CD14-positive monocyte (primary cell): ENCODE measurements at regions not wholly inside any gene's neighbourhood (a gene's known extent, or its start where the extent isn't known, plus 50 kb on each side); places are given as distances from the start of the nearest gene placed in this dataset.

Experiments
- DNase-seq, 3 donors: peaks; one replicate each; pipeline ENCODE4 v3.0.0-alpha.2; 2011 to 2022
- H2AFZ ChIP-seq: 2 replicates; pipeline ENCODE4 v1.6.0; 2012; ENCODE audit warnings: mild to moderate bottlenecking, low read depth, low read length, inconsistent platforms; ENCODE audit not compliant: insufficient read depth, poor library complexity, severe bottlenecking
- H3K27ac ChIP-seq, 2 donors: 1 replicate in 1 of 2; 2 replicates in 1 of 2; pipeline ENCODE4 v1.5.1; 2012 to 2013; ENCODE audit warnings: low read length in 2 of 2, control low read depth in 1 of 2, inconsistent platforms in 1 of 2, low read depth in 1 of 2, mild to moderate bottlenecking in 1 of 2
- H3K27me3 ChIP-seq, 2 donors: one replicate each; pipeline versions ENCODE4 v1.6.0 to v1.6.1; 2011 to 2013; ENCODE audit warnings: low read length in 2 of 2; ENCODE audit not compliant: control insufficient read depth in 2 of 2, insufficient read depth in 2 of 2
- H3K36me3 ChIP-seq, 2 donors: replicated peaks in 1 of 2; 1 replicate in 1 of 2; 2 replicates in 1 of 2; pipeline versions ENCODE4 v1.5.1 to v1.6.1; 2012 to 2013; ENCODE audit warnings: low read length in 2 of 2, control low read depth in 1 of 2, inconsistent platforms in 1 of 2, mild to moderate bottlenecking in 1 of 2; ENCODE audit not compliant: insufficient read depth in 2 of 2, control insufficient read depth in 1 of 2
- H3K4me1 ChIP-seq, 2 donors: 1 replicate in 1 of 2; 2 replicates in 1 of 2; pipeline versions ENCODE4 v1.5.1 to v1.6.1; 2012 to 2013; ENCODE audit warnings: low read length in 2 of 2, control low read depth in 1 of 2, inconsistent platforms in 1 of 2, mild to moderate bottlenecking in 1 of 2, moderate library complexity in 1 of 2; ENCODE audit not compliant: insufficient read depth in 2 of 2, control insufficient read depth in 1 of 2
- H3K4me2 ChIP-seq: replicated peaks from 2 replicates; pipeline ENCODE3; 2012; ENCODE audit warnings: low read length, moderate library complexity, mild to moderate bottlenecking; ENCODE audit not compliant: poor library complexity, severe bottlenecking; ENCODE audit errors: extremely low read depth
- H3K4me3 ChIP-seq, 3 experiments: fragments of 200-600 bp in 1 of 3; sonication (generic) in 1 of 3; replicated peaks in 1 of 3; 1 replicate in 2 of 3; 2 replicates in 1 of 3; pipeline ENCODE4 v1.5.1; 2011 to 2013; ENCODE audit warnings: low read length in 3 of 3, mild to moderate bottlenecking in 3 of 3, control low read depth in 2 of 3, low read depth in 2 of 3, inconsistent platforms in 1 of 3, moderate library complexity in 1 of 3
- H3K79me2 ChIP-seq: 2 replicates; pipeline ENCODE4 v1.6.0; 2012; ENCODE audit warnings: mild to moderate bottlenecking, control low read depth, inconsistent platforms, low read length, moderate library complexity; ENCODE audit not compliant: insufficient read depth
- H3K9ac ChIP-seq: 2 replicates; pipeline ENCODE4 v1.6.0; 2017; ENCODE audit warnings: low read length, mild to moderate bottlenecking; ENCODE audit not compliant: insufficient read depth, poor library complexity, severe bottlenecking
- H3K9me3 ChIP-seq, 2 donors: replicated peaks in 1 of 2; 1 replicate in 1 of 2; 2 replicates in 1 of 2; pipeline versions ENCODE4 v1.5.1 to v1.6.1; 2012 to 2013; ENCODE audit warnings: low read length in 2 of 2, control low read depth in 1 of 2; ENCODE audit not compliant: control insufficient read depth in 1 of 2, insufficient read depth in 1 of 2
- H4K20me1 ChIP-seq: 2 replicates; pipeline ENCODE4 v1.6.0; 2012; ENCODE audit warnings: mild to moderate bottlenecking, low read length, control low read depth, moderate library complexity; ENCODE audit not compliant: insufficient read depth
- H3K27ac Mint-ChIP-seq, 7 donors: one replicate each; pipeline ENCODE4 v1.8.0; 2020; ENCODE audit warnings: mild to moderate bottlenecking in 7 of 7, mixed read lengths in 7 of 7, moderate library complexity in 6 of 7, inconsistent platforms in 2 of 7
- H3K27me3 Mint-ChIP-seq, 3 donors: one replicate each; pipeline ENCODE4 v1.8.0; 2021 to 2022; ENCODE audit warnings: low read depth in 3 of 3, mild to moderate bottlenecking in 3 of 3, mixed read lengths in 3 of 3, moderate library complexity in 3 of 3, inconsistent platforms in 1 of 3
- H3K36me3 Mint-ChIP-seq, 2 donors: one replicate each; pipeline ENCODE4 v1.8.0; 2020; ENCODE audit warnings: mixed read lengths in 2 of 2, inconsistent platforms in 1 of 2, mild to moderate bottlenecking in 1 of 2
- H3K4me1 Mint-ChIP-seq: one replicate; pipeline ENCODE4 v1.8.0; 2020; ENCODE audit warnings: mild to moderate bottlenecking, mixed read lengths
- H3K4me3 Mint-ChIP-seq, 2 donors: one replicate each; pipeline ENCODE4 v1.8.0; 2020; ENCODE audit warnings: mild to moderate bottlenecking in 2 of 2, mixed read lengths in 2 of 2, moderate library complexity in 1 of 2
- H3K9me3 Mint-ChIP-seq, 7 donors: one replicate each; pipeline ENCODE4 v1.8.0; 2020 to 2022; ENCODE audit warnings: mixed read lengths in 7 of 7, mild to moderate bottlenecking in 6 of 7, moderate library complexity in 6 of 7, inconsistent platforms in 2 of 7
- WGBS: methylation state at CpG from one replicate; pipeline ENCODE4 v1.1.5; 2013; ENCODE audit warnings: missing lambda C conversion rate; ENCODE audit not compliant: insufficient coverage; 5-methylcytosine and 5-hydroxymethylcytosine counted together
- intact Hi-C, 2 donors: fragments of 100-400 bp; cut with micrococcal nuclease; formaldehyde crosslinking; loops; one replicate each; pipeline versions ENCODE4 v1.15.0 to v1.15.1; 2023
- TF ChIP-seq, protein P1 (sequence below): fragments of 200-600 bp; IDR thresholded peaks from one replicate; pipeline ENCODE4 v1.8.0; 2022; ENCODE audit warnings: antibody characterized with exemption, mild to moderate bottlenecking

DNA sequence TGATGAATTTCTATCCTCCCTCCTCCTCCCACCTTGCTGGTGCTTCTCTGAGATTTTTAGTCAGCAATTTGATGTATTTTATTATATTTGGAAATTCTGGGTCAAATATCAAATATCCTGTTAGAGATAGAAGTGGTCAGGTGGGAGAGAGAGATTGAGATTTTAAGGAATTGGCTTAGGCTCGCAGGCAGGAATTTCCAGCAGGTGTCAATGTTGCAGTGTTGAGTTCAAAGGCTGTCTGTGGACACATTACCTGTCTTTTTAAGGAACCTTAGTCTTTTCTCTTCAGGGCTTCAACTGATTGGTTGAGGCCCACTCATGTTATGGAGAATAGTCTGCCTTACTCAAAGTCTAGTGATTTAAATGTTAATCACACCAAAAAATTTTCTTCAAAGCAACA is 457.3 kb downstream of the FLRT2 start:
- Histone ChIP-seq H3K9me3 (no peaks in the 10 kb centered on the region), H4K20me1 (no peaks in the 10 kb centered on the region), H3K27me3 (no peaks in the 10 kb centered on the region), H3K79me2 (no peaks in the 10 kb centered on the region), H3K36me3 (no peaks in the 10 kb centered on the region), H3K27ac (no peak overlapping the region), H3K4me3 (no peak overlapping the region), H3K4me2 (no peak overlapping the region), H3K9ac (no peak overlapping the region), H2AFZ (no peak overlapping the region), H3K4me1 (no peaks in the 10 kb centered on the region)
- TF ChIP-seq, protein P1, sequence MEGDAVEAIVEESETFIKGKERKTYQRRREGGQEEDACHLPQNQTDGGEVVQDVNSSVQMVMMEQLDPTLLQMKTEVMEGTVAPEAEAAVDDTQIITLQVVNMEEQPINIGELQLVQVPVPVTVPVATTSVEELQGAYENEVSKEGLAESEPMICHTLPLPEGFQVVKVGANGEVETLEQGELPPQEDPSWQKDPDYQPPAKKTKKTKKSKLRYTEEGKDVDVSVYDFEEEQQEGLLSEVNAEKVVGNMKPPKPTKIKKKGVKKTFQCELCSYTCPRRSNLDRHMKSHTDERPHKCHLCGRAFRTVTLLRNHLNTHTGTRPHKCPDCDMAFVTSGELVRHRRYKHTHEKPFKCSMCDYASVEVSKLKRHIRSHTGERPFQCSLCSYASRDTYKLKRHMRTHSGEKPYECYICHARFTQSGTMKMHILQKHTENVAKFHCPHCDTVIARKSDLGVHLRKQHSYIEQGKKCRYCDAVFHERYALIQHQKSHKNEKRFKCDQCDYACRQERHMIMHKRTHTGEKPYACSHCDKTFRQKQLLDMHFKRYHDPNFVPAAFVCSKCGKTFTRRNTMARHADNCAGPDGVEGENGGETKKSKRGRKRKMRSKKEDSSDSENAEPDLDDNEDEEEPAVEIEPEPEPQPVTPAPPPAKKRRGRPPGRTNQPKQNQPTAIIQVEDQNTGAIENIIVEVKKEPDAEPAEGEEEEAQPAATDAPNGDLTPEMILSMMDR, result no peak
- Mint-ChIP-seq H3K27ac (no peak overlapping the region), H3K36me3 (peaks cover 0 to 2% of the 10 kb centered on the region in 2 donors), H3K9me3 (peaks cover 0 to 8% (median 5%) of the 10 kb centered on the region in 7 donors), H3K27me3 (no peaks in the 10 kb centered on the region), H3K4me3 (no peak overlapping the region), H3K4me1 (no peaks in the 10 kb centered on the region)
- DNase-seq, result no peak
- WGBS, result 91% methylated on average over 1 of the region's 1 CpG
- intact Hi-C loops, result no loop called here

- H3K4me3 ChIP-seq, result no peak overlapping the region
- no peak overlapping the region for H3K27ac Mint-ChIP-seq
- WGBS, result no CpG with 5 or more reads among the region's 1 CpG
- no peaks in the 10 kb centered on the region for H3K4me1 Mint-ChIP-seq
- H4K20me1 ChIP-seq, result no peaks in the 10 kb centered on the region
- H3K27me3 ChIP-seq, result no peaks in the 10 kb centered on the region
- H3K79me2 ChIP-seq, result no peaks in the 10 kb centered on the region
- H3K9ac ChIP-seq, result no peak overlapping the region
- intact Hi-C loops, result no loop called here
- H3K27ac ChIP-seq, result no peak overlapping the region
- DNase-seq, result no peak
- no peak overlapping the region for H2AFZ ChIP-seq
- H3K27me3 Mint-ChIP-seq, result peaks cover 0 to 2% (median 0%) of the 10 kb centered on the region in 3 donors
- H3K36me3 ChIP-seq, result no peaks in the 10 kb centered on the region
- H3K4me3 Mint-ChIP-seq, result no peak overlapping the region
- peaks cover 13 to 14% of the 10 kb centered on the region in 2 donors for H3K9me3 ChIP-seq
- H3K9me3 Mint-ChIP-seq, result peaks cover 0 to 13% (median 11%) of the 10 kb centered on the region in 7 donors
- TF ChIP-seq, protein P1, result no peak
- no peaks in the 10 kb centered on the region for H3K4me1 ChIP-seq
- H3K4me2 ChIP-seq, result no peak overlapping the region
- peaks cover 2 to 7% of the 10 kb centered on the region in 2 donors for H3K36me3 Mint-ChIP-seq
Measured at GRCh38 chr14:85978582-85979250, 448.8 kb downstream of the FLRT2 start.
